PFSK-1 (cell line): ENCODE measurements at regions not wholly inside any gene's neighbourhood (a gene's known extent, or its start where the extent isn't known, plus 50 kb on each side); places are given as distances from the start of the nearest gene placed in this dataset.

Source experiments
- POLR2AphosphoS5 ChIP-seq: IDR thresholded peaks from 2 replicates; pipeline ENCODE4 v1.6.1; 2012; ENCODE audit warnings: low read depth, mild to moderate bottlenecking, control low read depth, low read length, moderate library complexity
- REST ChIP-seq, 2 experiments: IDR thresholded peaks; 2 replicates each; pipeline versions ENCODE4 v1.6.1 to v1.8.0; 2011 to 2012; ENCODE audit warnings: low read depth in 2 of 2, low read length in 2 of 2, control low read depth in 1 of 2, inconsistent platforms in 1 of 2, mild to moderate bottlenecking in 1 of 2, moderate library complexity in 1 of 2; ENCODE audit not compliant: insufficient read depth in 1 of 2
- SIN3A ChIP-seq: IDR thresholded peaks from 2 replicates; pipeline ENCODE4 v1.6.1; 2012; ENCODE audit warnings: mild to moderate bottlenecking, low read length, moderate library complexity, borderline replicate concordance; ENCODE audit not compliant: insufficient read depth
- TAF1 ChIP-seq: IDR thresholded peaks from 2 replicates; pipeline ENCODE4 v1.6.1; 2012; ENCODE audit warnings: low read length, control low read depth, borderline replicate concordance; ENCODE audit not compliant: insufficient read depth

GRCh38 chr7:128171342-128171918, 69.6 kb upstream of the LEP start:
- TF ChIP-seq POLR2AphosphoS5 (no peak), TAF1 (no peak), SIN3A (no peak), REST (IDR thresholded peaks at IDR 0.05; ENCODE audit: insufficient read depth in 1 of 2, low read depth in 2 of 2, low read length in 2 of 2) (no peak)
